ENCODE measurements at regions not wholly inside any gene's neighbourhood (a gene's known extent, or its start where the extent isn't known, plus 50 kb on each side); places are given as distances from the start of the nearest gene placed in this dataset.

DNA sequence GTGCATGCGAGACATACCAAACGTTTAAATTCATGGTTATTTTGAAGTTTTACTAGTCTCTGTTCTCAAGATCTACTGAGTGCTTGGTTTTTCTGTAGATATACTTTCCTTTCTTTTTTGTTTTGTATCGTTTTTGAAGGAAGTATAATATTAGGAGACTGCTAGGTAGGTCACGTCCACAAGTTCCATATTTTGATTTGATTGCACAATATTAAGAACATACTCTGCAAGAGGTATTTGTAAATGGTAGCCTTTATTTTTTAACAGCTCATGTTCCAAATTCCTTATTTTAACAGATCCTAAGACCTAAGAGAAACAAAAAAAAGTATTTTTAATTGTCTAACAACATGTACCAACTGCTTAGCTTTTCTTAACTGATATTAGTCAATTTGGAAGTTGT, 156.7 kb downstream of the SERPINI1 start:
- no peak for DNase-seq

DNA sequence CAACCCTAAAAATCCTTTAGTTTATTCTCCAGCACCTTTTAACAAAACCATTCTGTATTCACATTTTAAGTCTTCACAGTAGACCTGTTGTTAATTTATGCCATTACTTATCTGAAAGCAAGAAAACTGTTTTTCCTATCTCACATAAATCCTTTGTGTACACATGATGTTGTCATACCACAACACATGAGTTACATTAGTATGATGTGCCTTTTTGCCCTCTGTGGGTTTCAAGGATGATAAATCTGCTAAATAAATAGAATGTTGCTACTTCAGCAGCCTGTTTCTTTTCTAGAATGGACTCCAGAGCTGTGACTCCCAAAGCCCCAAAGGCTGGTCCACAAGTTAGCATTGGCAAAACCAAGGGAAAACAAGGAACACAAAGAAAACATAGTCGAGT, 151.6 kb downstream of the SERPINI1 start:
- DNase-seq, result no peak

- DNase-seq, result no peak
Measured at GRCh38 chr3:167886690-167887089, 151.2 kb downstream of the SERPINI1 start.

GRCh38 chr3:167885277-167885676, 149.8 kb downstream of the SERPINI1 start:
- DNase-seq, result no peak

DNA sequence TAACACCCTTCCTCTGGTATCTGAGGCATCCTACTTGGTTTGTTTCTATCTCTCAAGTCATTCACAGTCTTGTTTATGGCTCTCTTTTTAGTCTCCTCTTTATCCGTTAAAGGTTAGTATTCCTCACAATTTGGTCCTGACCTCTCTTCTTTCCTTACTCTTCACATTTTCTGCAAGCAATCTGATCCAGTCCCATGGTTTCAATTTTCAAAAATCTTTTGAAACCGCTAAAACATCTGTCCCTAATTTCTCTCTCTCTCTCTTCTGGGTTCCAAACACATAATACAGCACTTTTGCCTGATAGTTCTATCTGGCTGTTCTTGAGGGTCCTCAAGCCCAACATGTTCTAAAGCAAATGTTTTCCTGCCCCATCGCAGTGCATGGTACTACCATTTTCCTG, 149.0 kb downstream of the SERPINI1 start:
- DNase-seq, result no peak

GRCh38 chr3:167883452-167883851, 147.9 kb downstream of the SERPINI1 start:
- DNase-seq, result no peak

DNA sequence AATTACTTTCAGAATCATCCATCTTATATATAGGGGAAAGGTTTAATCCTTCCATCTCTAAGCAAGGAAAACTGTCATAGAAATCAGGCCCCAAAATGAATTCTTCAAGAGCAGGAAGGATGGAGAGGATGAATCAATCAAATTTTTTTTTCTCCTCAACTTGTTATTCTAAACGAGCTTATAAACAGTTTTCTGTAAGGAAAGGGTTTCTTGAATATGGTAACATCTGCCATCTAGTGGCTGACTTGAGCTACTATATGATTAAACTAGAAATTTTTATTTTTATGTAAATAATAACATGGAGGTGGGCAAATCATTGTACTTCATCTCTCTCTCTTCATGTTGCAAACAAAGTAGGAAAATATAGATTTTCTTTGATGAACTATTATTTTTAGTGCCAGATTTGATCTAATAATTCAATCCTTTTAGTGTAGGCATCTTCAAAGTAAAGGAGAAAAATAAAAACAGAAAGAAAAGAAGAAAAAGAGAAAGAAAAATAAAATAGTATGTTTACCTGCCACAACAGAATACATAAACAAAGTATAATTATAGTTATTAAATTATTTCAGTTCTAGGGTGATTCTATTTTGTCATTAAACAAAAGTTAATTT, 146.6 kb downstream of the SERPINI1 start:
- DNase-seq, result peak; percentile 59

DNA sequence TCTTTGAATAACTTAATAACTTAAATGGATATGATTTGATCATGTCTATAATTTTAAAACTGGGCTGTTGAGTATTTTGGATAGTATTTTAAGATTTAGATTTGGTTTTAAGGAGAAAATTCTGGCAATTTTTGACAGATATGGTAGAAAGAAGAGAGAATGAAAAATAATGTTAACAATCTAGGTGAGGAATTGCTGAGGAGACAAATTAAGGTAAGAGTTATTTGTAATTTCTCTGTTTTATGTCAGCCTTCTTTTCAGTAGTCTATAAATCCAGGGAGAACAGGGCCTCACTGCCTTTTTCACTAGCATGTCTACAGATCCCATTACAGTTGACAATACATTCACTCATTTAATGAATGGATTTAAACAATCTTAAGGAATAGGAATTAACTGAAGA, 144.7 kb downstream of the SERPINI1 start:
- no peak for DNase-seq

DNA sequence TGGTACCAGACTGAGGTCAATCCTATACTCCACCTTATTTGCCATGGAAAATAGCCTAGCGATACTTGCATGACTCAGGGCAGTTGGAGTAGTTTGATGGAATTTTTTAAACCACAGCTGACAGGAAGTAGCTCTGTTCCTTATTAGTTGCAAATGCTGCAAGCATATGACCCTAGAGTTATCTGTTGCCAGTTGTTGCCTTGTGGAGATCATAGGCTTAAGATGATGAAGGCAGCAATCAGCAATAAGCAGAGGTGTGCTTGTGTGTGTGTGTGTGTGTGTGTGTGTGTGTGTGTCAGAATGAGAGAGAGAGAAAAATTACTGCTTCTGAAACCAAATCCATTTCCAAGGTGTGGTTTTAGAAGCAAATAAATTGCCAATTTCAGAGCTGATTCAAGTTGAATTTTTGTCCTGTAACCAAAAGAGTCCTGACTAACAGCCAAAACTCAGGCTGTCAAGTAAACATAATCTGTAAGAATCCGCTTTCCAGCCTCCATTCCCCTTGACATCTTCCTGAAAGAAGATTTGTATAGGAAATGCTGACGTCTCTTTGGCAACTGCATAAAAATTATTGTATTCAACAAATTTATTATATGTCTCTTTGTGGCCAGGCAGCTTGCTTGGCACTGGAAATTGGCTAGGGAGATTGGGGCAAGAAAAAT, 141.2 kb downstream of the SERPINI1 start:
- no peak for DNase-seq
